ENCODE measurements at regions not wholly inside any gene's neighbourhood (a gene's known extent, or its start where the extent isn't known, plus 50 kb on each side); places are given as distances from the start of the nearest gene placed in this dataset.
A peak's percentile ranks its signal among the peaks of the same experiment; 100 is the strongest.
"Not testable (repeated sequence)": the region's sequence is repeated elsewhere in the genome, so short reads cannot be mapped to it uniquely, and the experiment has no call there.

DNA sequence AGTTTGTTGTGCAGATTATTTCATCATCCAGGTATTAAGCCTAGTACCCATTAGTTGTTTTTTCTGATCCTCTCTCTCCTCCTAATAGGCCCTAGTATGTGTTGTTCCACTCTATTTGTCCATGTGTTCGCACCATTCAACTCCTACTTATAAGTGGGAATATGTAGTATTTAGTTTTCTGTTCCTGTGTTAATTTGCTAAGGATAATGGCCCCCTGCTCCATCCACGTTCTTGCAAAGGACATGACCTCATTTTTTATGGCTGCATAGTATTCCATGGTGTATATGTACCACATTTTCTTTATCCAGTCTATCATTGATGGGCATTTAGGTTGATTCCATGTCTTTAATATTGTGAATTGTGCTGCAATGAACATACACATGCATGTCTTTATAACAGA is 107.8 kb downstream of the ZNF429 start:
- H3K9me3 ChIP-seq (ENCODE audit: control insufficient read depth in 3 of 3, low read length in 3 of 3); H3K36me3 ChIP-seq (ENCODE audit: control insufficient read depth in 3 of 3, insufficient read depth in 3 of 3, low read length in 3 of 3); H3K4me1 ChIP-seq (ENCODE audit: control insufficient read depth in 3 of 3, insufficient read depth in 3 of 3, low read length in 3 of 3); H3K27me3 ChIP-seq (ENCODE audit: control insufficient read depth in 3 of 3, insufficient read depth in 3 of 3, low read length in 3 of 3); H3K27ac ChIP-seq (ENCODE audit: low read depth, low read length); H3K4me3 ChIP-seq (ENCODE audit: low read length in 3 of 3); H3K9ac ChIP-seq (ENCODE audit: low read depth in 1 of 3, low read length in 3 of 3): not testable (repeated sequence)

DNA sequence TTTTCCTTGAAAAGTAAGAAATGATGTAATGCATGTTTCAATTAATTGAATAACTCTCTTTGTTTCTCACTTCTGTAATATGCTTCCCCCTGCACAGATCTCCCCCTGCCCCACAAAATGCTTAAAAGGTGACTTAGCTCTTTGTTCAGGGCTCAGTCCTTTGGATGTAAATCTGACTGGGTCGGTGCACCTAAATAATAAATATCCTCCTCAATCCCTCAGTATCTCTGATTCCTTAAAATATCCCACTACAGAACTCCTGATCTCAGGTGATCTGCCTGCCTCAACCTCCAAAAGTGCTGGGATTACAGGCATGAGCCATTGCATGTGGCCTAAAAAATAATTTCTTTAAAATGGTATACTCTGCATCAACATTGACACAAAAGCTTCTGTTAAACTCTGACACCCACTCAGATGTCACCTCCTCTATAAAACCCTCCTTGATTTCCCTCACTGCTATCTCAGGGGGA is 107.0 kb downstream of the ZNF429 start:
- Histone ChIP-seq H3K4me3 (ENCODE audit: low read length in 3 of 3) (no peak overlapping the region), H3K9me3 (ENCODE audit: control insufficient read depth in 3 of 3, low read length in 3 of 3) (no peaks in the 10 kb centered on the region), H3K4me1 (ENCODE audit: control insufficient read depth in 3 of 3, insufficient read depth in 3 of 3, low read length in 3 of 3) (no peaks in the 10 kb centered on the region), H3K27ac (ENCODE audit: low read depth, low read length) (no peak overlapping the region), H3K27me3 (ENCODE audit: control insufficient read depth in 3 of 3, insufficient read depth in 3 of 3, low read length in 3 of 3) (no peaks in the 10 kb centered on the region), H3K36me3 (ENCODE audit: control insufficient read depth in 3 of 3, insufficient read depth in 3 of 3, low read length in 3 of 3) (no peaks in the 10 kb centered on the region), H3K9ac (ENCODE audit: low read depth in 1 of 3, low read length in 3 of 3) (no peak overlapping the region)

DNA sequence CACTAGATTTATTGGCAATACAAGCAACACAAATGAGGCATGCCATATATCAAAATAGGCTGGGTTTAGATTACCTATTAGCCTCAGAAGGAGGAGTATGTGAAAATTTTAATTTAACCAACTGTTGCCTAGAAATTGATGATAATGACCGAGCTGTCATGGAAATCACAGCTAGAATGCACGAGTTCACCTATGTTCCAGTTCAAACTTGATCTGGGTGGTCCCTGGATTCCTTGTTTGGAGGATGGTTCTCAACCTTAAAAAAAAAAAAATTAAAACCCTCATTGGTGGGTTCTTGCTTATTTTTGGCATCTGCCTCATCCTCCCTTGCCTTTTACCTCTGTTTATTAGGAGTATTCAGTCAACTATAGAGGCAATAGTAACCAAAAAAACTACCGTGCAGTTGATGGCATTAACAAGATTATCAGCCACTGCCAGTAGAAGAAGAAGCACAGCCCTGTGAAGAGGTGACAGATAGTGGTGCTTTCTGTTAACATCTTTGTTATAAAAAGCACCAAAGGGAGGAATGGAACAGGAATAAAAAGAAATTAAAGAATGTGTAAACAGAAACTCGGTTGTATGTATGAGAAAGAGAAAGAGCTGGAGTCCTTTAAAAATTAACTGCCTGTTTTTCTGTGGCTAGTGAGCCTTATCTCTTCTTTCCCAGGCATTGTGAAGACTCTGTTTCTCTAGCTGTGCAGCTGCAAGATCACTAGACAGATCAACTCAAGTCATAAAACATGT is 106.4 kb downstream of the ZNF429 start:
- Histone ChIP-seq H3K27me3 (ENCODE audit: control insufficient read depth in 3 of 3, insufficient read depth in 3 of 3, low read length in 3 of 3) (no peaks in the 10 kb centered on the region), H3K36me3 (ENCODE audit: control insufficient read depth in 3 of 3, insufficient read depth in 3 of 3, low read length in 3 of 3) (no peaks in the 10 kb centered on the region), H3K27ac (ENCODE audit: low read depth, low read length) (no peak overlapping the region)

DNA sequence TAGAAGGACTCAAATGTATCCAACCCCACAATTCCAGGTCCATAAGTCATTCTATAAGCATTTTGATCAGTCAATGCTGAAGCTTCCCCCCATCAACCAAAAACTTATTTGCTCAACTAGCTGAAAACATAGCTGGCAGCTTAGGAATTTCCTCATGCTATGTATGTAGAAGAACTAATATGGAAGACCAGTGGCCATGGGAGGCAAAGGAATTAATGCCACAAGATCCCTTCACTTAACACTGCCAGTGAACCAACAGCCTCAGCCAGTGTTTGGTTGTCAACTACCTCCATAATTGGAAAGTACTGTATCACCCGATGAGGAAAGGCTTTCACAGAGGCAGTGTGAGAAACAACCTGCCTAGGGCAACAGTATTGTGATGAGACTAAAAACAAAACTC is 105.4 kb downstream of the ZNF429 start:
- Histone ChIP-seq H3K9ac (ENCODE audit: low read depth in 1 of 3, low read length in 3 of 3) (no peak overlapping the region), H3K4me3 (ENCODE audit: low read length in 3 of 3) (no peak overlapping the region), H3K27ac (ENCODE audit: low read depth, low read length) (no peak overlapping the region), H3K9me3 (ENCODE audit: control insufficient read depth in 3 of 3, low read length in 3 of 3) (no peaks in the 10 kb centered on the region), H3K36me3 (ENCODE audit: control insufficient read depth in 3 of 3, insufficient read depth in 3 of 3, low read length in 3 of 3) (no peaks in the 10 kb centered on the region), H3K4me1 (ENCODE audit: control insufficient read depth in 3 of 3, insufficient read depth in 3 of 3, low read length in 3 of 3) (no peaks in the 10 kb centered on the region), H3K27me3 (ENCODE audit: control insufficient read depth in 3 of 3, insufficient read depth in 3 of 3, low read length in 3 of 3) (no peaks in the 10 kb centered on the region)

More for the DNA sequence above, 106.4 kb downstream of the ZNF429 start:
- Histone ChIP-seq H3K9me3 (ENCODE audit: control insufficient read depth in 3 of 3, low read length in 3 of 3) (no peaks in the 10 kb centered on the region), H3K4me1 (ENCODE audit: control insufficient read depth in 3 of 3, insufficient read depth in 3 of 3, low read length in 3 of 3) (no peaks in the 10 kb centered on the region), H3K9ac (ENCODE audit: low read depth in 1 of 3, low read length in 3 of 3) (no peak overlapping the region), H3K4me3 (ENCODE audit: low read length in 3 of 3) (no peak overlapping the region)

DNA sequence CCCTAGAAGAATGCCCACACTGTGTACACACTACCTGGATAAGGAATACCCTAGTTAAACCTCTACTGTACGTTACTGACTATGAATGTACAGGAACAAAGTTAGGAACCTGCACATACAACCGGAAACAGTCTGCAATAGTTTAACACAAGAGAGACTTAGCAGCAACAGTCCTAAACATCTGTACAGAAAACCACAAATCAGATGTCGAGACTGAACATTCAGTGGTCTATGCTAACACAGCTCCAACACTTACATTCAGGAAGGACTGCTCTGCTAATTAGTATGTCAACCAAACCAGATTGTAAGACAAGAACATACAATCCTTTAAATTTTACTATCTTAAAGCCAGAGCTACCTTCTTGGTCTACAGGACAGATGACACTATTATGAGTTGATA is 104.9 kb downstream of the ZNF429 start:
- Histone ChIP-seq H3K9me3 (ENCODE audit: control insufficient read depth in 3 of 3, low read length in 3 of 3) (no peaks in the 10 kb centered on the region), H3K4me1 (ENCODE audit: control insufficient read depth in 3 of 3, insufficient read depth in 3 of 3, low read length in 3 of 3) (peaks cover 0 to under 1% (median 0%) of the 10 kb centered on the region in 3 donors)

DNA sequence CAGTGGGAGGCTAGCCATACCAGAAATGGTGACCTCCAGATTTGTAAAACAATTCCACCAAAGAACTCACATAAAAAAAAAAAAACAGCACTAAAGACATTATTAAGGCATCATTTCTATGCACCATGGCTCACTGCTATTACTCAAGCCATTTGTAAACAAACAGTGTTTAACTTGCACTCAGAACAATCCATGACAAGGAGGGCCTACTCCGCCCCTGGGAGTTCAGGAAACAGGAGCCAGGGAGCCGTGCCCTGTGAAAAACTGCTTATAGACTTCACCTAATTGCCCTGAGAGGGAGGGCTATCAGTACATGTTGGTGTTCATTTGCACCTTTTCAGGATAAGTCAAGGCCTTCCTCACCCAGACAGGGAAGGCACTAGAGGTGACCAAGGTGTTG is 103.2 kb downstream of the ZNF429 start:
- Histone ChIP-seq H3K9ac (ENCODE audit: low read depth in 1 of 3, low read length in 3 of 3) (no peak overlapping the region), H3K9me3 (ENCODE audit: control insufficient read depth in 3 of 3, low read length in 3 of 3) (no peaks in the 10 kb centered on the region), H3K4me3 (ENCODE audit: low read length in 3 of 3) (no peak overlapping the region), H3K36me3 (ENCODE audit: control insufficient read depth in 3 of 3, insufficient read depth in 3 of 3, low read length in 3 of 3) (no peaks in the 10 kb centered on the region), H3K27ac (ENCODE audit: low read depth, low read length) (no peak overlapping the region), H3K27me3 (ENCODE audit: control insufficient read depth in 3 of 3, insufficient read depth in 3 of 3, low read length in 3 of 3) (no peaks in the 10 kb centered on the region), H3K4me1 (ENCODE audit: control insufficient read depth in 3 of 3, insufficient read depth in 3 of 3, low read length in 3 of 3) (peaks cover 5 to 15% (median 14%) of the 10 kb centered on the region in 3 donors)

More for the DNA sequence above, 104.9 kb downstream of the ZNF429 start:
- H3K27me3 ChIP-seq (ENCODE audit: control insufficient read depth in 3 of 3, insufficient read depth in 3 of 3, low read length in 3 of 3): no peaks in the 10 kb centered on the region
- no peak overlapping the region for H3K9ac ChIP-seq (ENCODE audit: low read depth in 1 of 3, low read length in 3 of 3)
- no peaks in the 10 kb centered on the region for H3K36me3 ChIP-seq (ENCODE audit: control insufficient read depth in 3 of 3, insufficient read depth in 3 of 3, low read length in 3 of 3)
- H3K4me3 ChIP-seq (ENCODE audit: low read length in 3 of 3): no peak overlapping the region
- no peak overlapping the region for H3K27ac ChIP-seq (ENCODE audit: low read depth, low read length)

DNA sequence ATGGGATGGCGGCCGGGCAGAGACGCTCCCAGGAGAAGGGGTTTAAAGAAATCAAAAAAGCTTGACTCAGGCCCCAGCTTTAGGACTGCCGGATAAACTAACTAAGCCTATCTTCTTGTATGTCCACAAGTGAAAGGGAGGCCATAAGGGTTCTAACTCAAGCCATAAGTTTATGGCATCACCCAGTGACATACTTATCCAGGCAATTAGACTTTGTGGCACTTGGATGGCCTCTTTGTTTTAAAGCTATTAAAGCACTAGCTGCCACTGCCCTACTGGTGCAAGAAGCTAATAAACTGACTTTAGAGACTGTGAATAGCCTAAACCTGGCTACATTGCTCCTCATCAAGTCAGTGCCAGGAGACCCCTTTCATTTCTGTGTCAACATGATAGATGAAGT is 102.0 kb downstream of the ZNF429 start:
- H3K27ac ChIP-seq (ENCODE audit: low read depth, low read length): no peak overlapping the region
- H3K4me3 ChIP-seq (ENCODE audit: low read length in 3 of 3): no peak overlapping the region
- H3K9me3 ChIP-seq (ENCODE audit: control insufficient read depth in 3 of 3, low read length in 3 of 3): no peaks in the 10 kb centered on the region
- H3K27me3 ChIP-seq (ENCODE audit: control insufficient read depth in 3 of 3, insufficient read depth in 3 of 3, low read length in 3 of 3): no peaks in the 10 kb centered on the region
- H3K36me3 ChIP-seq (ENCODE audit: control insufficient read depth in 3 of 3, insufficient read depth in 3 of 3, low read length in 3 of 3): no peaks in the 10 kb centered on the region
- H3K9ac ChIP-seq (ENCODE audit: low read depth in 1 of 3, low read length in 3 of 3): no peak overlapping the region
- peaks cover 5 to 19% (median 15%) of the 10 kb centered on the region in 3 donors for H3K4me1 ChIP-seq (ENCODE audit: control insufficient read depth in 3 of 3, insufficient read depth in 3 of 3, low read length in 3 of 3)

DNA sequence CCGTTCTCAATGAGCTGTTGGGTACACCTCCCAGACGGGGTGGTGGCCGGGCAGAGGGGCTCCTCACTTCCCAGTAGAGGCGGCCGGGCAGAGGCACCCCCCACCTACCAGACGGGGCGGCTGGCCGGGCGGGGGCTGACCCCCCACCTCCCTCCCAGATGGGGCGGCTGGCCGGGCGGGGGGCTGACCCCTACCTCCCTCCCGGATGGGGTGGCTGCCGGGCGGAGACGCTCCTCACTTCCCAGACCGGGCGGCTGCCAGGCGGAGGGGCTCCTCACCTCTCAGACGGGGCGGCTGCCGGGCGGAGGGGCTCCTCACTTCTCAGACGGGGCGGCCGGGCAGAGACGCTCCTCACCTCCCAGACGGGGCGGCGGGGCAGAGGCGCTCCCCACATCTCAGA is 101.6 kb downstream of the ZNF429 start:
- H3K27ac ChIP-seq (ENCODE audit: low read depth, low read length); H3K9me3 ChIP-seq (ENCODE audit: control insufficient read depth in 3 of 3, low read length in 3 of 3); H3K9ac ChIP-seq (ENCODE audit: low read depth in 1 of 3, low read length in 3 of 3); H3K4me3 ChIP-seq (ENCODE audit: low read length in 3 of 3); H3K27me3 ChIP-seq (ENCODE audit: control insufficient read depth in 3 of 3, insufficient read depth in 3 of 3, low read length in 3 of 3); H3K36me3 ChIP-seq (ENCODE audit: control insufficient read depth in 3 of 3, insufficient read depth in 3 of 3, low read length in 3 of 3): not testable (repeated sequence)
- H3K4me1 ChIP-seq (ENCODE audit: control insufficient read depth in 3 of 3, insufficient read depth in 3 of 3, low read length in 3 of 3): peaks cover 5 to 19% (median 15%) of the 10 kb centered on the region in 3 donors

DNA sequence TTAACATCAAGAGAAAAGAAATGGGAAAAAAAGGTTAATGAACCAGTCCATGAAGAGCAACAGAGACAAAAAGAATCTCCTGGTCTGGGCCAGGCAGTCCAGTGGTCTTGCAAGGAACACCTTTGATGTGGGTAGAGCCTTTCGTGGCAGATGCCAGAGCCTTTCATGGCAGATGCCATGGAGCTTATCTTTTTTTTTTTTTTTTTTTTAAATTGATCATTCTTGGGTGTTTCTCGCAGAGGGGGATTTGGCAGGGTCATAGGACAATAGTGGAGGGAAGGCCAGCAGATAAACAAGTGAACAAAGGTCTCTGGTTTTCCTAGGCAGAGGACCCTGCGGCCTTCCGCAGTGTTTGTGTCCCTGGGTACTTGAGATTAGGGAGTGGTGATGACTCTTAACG is 100.9 kb downstream of the ZNF429 start:
- H3K36me3 ChIP-seq (ENCODE audit: control insufficient read depth in 3 of 3, insufficient read depth in 3 of 3, low read length in 3 of 3); H3K27me3 ChIP-seq (ENCODE audit: control insufficient read depth in 3 of 3, insufficient read depth in 3 of 3, low read length in 3 of 3); H3K9me3 ChIP-seq (ENCODE audit: control insufficient read depth in 3 of 3, low read length in 3 of 3); H3K9ac ChIP-seq (ENCODE audit: low read depth in 1 of 3, low read length in 3 of 3); H3K4me3 ChIP-seq (ENCODE audit: low read length in 3 of 3); H3K27ac ChIP-seq (ENCODE audit: low read depth, low read length): not testable (repeated sequence)
- peaks cover 5 to 19% (median 15%) of the 10 kb centered on the region in 3 donors for H3K4me1 ChIP-seq (ENCODE audit: control insufficient read depth in 3 of 3, insufficient read depth in 3 of 3, low read length in 3 of 3)

DNA sequence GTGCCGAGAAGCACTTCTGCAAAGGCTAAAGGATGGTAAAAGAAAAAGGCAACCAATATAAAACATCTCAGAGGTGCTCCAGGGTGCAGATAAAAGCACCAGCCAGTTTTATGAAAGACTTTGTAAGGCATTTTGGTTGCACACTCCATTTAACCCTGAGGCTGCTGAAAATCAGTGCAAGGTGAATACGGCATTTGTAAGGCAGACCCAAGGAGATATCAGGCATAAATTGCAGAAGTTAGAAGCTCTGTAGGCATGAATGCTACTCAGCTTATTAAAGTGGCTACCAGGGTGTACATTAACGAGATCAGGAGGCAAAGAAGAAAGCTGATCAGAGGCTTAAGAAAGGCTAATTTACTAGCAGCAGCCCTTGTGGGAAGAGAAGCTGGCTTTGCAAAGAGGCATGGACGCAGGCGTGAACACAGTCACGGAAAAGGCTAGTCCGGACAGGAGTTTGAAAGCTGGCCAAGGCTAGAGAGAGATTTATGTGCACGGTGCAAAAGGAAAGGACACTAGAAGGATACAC is 99.6 kb downstream of the ZNF429 start:
- H3K27me3 ChIP-seq (ENCODE audit: control insufficient read depth in 3 of 3, insufficient read depth in 3 of 3, low read length in 3 of 3): no peaks in the 10 kb centered on the region
- peak overlapping the region; percentile 69 to 81 (median 75) for H3K4me3 ChIP-seq (ENCODE audit: low read length in 3 of 3)
- H3K36me3 ChIP-seq (ENCODE audit: control insufficient read depth in 3 of 3, insufficient read depth in 3 of 3, low read length in 3 of 3): no peaks in the 10 kb centered on the region
- H3K9me3 ChIP-seq (ENCODE audit: control insufficient read depth in 3 of 3, low read length in 3 of 3): no peaks in the 10 kb centered on the region
- peak overlapping the region; percentile 34 for H3K27ac ChIP-seq (ENCODE audit: low read depth, low read length)
- H3K9ac ChIP-seq (ENCODE audit: low read depth in 1 of 3, low read length in 3 of 3): peak overlapping the region; percentile 24 to 78 (median 77)
- H3K4me1 ChIP-seq (ENCODE audit: control insufficient read depth in 3 of 3, insufficient read depth in 3 of 3, low read length in 3 of 3): peaks cover 5 to 19% (median 15%) of the 10 kb centered on the region in 3 donors

Measured in skeletal muscle tissue (tissue), 3 donors.